GM23248 (cell line): ENCODE measurements at regions not wholly inside any gene's neighbourhood (a gene's known extent, or its start where the extent isn't known, plus 50 kb on each side); places are given as distances from the start of the nearest gene placed in this dataset.

Source experiments
- EZH2 ChIP-seq: fragments of 200-600 bp; sonication (generic); IDR thresholded peaks from 2 replicates; pipeline ENCODE4 v1.6.1; 2018; ENCODE audit warnings: antibody characterized with exemption, mild to moderate bottlenecking; ENCODE audit not compliant: insufficient read depth, poor library complexity, severe bottlenecking
- EZH2phosphoT487 ChIP-seq: fragments of 200-600 bp; sonication (generic); IDR thresholded peaks from 2 replicates; pipeline ENCODE4 v1.6.1; 2018; ENCODE audit warnings: antibody characterized with exemption, moderate library complexity, mild to moderate bottlenecking, low read depth; ENCODE audit not compliant: insufficient read depth

- no peak for TF ChIP-seq EZH2
- no peak for TF ChIP-seq EZH2phosphoT487
Observed at GRCh38 chr1:106207185-106207584, 849.3 kb upstream of the PRMT6 start.
